RPMI7951 (cell line): ENCODE measurements at regions not wholly inside any gene's neighbourhood (a gene's known extent, or its start where the extent isn't known, plus 50 kb on each side); places are given as distances from the start of the nearest gene placed in this dataset.
A peak's percentile ranks its signal among the peaks of the same experiment; 100 is the strongest.

Experiments used
- DNase-seq: peaks from one replicate; pipeline ENCODE4 v3.0.0-alpha.2; 2012; ENCODE audit warnings: low read depth

DNA sequence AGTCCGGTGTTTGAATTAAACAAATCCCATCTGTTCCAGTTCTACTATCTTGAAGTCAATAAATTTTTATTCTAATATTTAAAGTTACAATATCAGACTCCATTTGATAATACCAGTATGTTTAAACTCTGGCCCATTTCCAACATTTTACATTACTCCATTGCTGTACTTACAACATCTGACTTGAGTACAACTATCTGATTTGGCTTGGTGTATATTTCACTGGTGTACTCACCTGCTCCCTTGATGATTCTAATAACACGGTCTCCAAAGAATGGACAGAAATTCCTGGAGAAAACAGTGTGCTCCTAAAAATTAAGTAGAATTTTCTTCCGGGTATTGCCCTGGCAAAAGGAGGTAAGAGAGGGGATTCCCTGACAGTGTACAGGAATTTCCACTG is 680.5 kb upstream of the ADAMTS5 start:
- no peak for DNase-seq

DNA sequence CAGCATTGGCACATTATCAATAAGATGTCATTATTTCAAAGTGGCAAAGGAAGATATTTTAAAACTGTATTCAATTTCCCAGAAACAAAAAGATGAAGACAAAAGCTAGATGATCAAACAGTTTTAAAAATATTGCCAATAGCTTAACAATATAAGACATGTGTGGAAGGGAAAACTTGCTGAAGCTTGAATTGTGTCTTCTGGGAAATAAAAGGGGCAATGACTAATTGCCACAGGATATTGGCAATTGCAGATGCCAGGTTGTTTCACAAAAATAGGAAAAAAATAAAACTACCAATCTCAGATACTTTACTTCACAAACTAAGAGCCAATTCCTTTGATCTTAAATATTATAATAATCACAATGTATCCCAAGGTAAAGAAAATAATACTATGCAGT is 679.8 kb upstream of the ADAMTS5 start:
- DNase-seq = no peak

DNA sequence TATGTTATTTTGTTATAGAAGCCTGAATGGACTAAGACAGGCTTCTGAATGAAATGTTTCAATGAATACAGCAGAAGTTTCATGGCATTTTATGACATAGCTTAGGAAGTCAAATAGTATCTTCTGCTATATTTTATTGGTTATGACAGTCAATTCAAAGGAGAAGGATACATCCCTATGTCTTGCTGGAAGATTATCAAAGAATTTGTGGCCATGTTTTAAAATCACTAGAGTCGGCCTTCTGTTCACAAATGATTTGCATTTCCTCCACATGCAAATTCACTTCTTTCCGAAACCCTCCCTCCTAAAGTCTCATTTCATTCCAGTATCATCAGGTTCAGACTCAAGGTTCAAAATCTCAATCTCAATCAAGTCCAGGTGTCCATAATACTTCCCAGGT is 679.2 kb upstream of the ADAMTS5 start:
- no peak for DNase-seq

DNA sequence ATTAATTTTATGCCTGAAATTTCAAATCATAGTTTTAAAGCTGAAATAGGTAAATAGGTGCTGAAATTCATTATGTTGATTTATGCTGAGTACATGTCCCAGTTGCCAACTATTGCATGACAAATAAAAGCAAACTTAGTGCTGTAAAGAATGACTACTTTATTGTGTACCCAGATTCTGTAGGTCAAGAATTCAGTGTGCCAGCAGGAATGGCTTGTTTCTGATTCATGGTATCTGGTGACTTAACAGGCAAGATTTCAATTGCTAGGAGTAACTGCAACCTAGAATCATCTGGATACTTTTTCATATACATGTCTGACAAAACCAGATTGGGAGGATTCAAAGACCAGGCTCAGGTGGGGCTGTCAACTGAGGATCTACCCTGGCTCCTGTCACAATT is 678.4 kb upstream of the ADAMTS5 start:
- peak; percentile 1 for DNase-seq

DNA sequence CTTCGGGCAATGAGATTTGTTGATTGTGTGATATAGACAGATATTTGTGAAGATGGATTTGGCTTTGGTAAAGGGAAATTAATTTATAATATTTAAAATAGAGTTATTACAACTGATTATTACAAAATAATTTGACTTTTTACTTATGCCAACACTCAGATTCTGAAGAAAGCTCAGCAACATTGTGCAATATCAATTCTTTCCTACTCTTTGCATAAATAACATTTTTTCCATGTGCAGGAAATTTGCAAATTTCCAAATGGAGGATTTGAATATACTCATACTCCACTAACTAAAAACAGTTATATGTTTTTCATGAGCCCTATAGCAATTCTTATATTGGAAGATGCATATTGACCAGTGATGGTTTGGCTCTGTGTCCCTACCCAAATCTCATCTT is 676.4 kb upstream of the ADAMTS5 start:
- DNase-seq = no peak

DNA sequence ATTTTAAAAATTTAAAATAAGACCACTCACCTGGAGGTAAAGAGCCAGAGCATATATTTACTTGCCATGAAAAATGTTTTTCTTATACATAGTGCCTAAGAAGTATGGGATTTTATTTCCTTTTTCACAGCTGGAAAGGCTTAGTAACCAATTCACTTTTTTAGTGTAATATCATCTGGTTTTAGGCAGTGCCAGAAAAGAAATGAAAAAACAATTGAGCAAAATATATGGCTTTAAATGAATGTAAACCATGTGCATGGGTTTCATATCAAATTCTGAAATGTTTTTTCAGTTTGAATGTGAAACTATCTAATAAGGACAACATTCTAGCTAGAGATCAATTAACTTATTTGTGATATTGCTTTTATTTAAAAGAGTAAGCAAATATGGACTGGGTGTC is 672.4 kb upstream of the ADAMTS5 start:
- DNase-seq = no peak

DNA sequence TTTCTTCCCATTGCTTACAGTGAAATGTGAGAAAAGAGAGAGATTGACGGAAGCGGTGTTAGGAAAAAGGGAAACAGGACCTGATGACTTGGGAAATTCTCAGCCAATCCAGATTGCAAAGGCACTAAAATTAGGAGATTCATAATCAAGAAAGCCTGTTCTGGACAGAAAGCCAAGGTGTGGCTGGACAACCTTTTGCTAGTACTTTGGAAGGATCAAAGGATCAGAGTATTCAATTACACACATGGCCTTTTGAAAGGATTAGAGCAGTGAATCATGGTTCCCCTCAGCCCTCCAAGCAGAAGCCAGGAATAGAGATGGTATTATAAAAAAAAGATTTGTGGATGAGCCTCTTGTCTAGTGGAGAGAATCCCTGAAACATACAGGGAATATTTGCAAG is 669.8 kb upstream of the ADAMTS5 start:
- no peak for DNase-seq

DNA sequence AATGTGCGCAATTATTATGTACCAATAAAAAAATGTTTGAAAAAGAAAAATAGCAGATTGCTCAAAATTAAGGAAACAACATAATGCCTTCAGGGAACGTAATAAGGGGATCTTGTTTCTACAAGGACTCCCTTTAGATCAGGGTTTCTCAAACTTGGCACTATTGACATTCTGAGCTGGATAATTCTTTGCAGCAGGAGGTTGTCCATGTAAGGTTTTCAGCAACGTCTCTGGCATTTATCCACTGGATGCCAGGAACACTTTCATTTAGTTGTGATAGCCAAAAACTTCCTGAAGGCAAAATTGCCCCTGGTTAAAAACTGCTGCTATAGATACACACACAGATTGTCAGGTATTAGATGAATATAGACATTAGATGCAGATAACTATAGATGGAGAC is 666.7 kb upstream of the ADAMTS5 start:
- DNase-seq = no peak

DNA sequence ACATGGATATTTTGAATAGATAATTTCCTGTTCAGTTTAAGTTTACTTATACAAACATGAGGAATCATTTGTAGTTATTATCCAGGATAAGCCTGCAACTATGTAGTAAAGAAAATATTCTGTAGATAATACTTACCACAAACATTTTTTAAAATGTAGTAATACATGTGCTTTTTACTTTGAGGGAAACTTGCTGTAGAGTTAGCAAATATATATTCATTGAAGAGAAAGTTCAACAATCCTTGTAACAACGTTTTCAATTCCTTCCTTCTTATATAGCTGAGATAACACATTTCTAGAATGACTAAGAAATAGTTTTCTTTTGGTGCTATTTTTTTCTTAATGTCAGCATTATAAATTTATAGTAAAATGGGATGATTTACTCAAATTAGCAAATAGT is 664.6 kb upstream of the ADAMTS5 start:
- no peak for DNase-seq

DNA sequence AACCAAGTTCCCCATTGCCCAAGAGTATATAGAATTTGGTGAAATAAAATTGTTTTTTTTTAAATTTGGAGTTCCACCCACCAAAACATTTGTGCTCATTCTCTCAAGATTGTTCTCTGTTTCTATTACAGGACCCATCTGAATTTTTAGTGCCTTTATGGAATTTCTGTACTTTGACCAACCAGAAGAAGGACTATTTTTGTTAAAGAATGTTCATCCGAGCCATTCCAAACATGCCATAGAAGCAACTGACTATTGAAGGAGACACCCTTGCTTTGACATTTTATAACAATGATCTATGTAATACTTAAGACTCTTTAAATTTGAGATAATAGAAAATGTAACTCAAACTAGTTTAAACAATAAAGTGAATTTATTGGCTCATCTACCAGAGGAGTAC is 655.7 kb upstream of the ADAMTS5 start:
- no peak for DNase-seq

DNA sequence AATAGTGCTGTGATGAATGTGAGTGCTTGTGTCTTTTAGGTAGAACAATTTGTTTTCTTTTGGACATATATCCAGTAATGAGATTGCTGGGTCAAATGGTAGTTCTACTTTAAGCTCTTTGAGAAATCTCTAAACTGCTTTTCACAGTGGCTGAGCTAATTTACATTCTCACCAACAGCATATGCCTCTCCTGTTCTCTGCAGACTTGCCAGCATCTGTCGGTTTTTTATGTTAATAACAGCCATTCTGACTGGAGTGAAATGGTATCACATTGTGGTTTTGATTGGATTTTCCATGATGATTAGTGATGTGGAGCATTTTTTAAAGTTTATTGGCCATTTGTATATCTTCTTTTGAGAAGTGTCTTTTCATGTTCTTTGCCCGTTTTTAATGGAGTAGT is 647.3 kb upstream of the ADAMTS5 start:
- no peak for DNase-seq

DNA sequence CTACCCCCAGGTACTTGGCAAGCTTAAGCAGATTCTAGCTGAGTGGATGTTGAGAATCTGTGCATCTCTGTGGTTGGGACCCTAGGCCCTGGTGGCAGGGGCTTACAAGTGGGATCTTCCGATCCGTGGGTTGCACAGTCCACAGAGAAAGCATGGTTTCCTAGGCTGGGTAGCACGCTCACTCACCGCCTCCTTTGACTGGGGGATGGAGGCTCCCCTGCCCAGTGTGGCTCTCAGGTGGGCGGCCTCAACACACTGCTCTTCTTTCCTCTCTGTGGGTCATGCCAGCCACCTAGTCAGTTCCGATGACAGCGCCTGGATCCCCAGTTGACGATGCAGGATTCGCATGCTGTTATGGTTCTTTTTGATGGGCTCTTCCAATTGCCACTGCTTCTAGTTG is 639.5 kb upstream of the ADAMTS5 start:
- DNase-seq = no peak

DNA sequence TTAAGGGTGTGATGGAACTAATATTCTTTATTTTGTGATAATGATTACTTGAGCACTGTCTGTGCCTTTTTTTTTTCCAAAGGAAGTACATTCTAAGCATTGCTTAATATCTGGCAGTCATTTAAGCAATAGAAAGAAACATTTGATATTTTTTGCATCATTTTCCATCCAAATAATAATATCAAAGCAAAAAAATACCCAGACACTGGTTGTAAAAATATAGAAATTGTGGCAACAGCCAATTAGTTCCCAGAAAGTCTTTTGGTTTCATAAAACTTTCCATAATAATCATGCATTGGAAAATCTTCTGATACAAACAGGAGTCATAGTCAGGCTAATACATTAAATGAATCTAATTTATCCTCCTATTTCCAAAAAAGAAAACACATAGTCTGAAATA is 629.3 kb upstream of the ADAMTS5 start:
- DNase-seq = no peak

DNA sequence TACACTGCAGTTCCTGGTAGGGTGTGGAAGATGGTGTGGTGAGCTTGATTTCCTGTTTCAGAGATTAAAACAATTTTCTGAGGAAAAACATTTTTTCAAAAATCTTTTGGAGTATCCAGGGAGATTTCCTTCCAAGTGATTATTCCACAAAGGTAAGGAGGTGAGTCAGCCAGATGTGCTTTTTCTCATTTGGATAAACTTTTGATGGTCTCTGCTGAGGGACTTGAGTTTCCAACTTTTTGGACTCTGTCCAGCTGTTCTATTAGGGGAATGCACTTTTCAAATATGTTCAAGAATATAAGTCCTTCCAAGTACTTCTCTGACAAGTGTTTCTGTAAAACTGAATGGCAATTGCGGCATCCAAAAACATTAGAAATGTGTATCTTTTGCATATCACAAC is 628.8 kb upstream of the ADAMTS5 start:
- no peak for DNase-seq

DNA sequence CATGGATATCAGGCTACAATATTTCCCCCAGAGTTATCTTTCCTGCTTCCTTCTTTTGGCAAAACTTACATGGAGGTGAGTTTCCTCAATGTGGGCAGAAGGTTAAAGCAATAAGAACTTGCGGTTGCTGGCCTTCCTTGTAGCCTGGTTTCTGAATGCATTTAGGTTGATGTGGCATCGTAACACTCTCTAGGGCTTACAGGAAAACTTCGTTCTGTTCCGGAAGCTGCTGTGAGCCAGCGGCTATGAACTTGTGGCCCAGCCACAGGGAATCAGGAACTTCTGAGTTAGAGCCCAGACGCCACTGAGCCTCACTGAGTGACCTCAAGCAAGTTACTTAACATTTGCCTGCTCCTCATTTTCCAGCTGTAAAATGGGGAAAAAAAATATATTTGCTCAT is 623.4 kb upstream of the ADAMTS5 start:
- DNase-seq = peak; percentile 96

DNA sequence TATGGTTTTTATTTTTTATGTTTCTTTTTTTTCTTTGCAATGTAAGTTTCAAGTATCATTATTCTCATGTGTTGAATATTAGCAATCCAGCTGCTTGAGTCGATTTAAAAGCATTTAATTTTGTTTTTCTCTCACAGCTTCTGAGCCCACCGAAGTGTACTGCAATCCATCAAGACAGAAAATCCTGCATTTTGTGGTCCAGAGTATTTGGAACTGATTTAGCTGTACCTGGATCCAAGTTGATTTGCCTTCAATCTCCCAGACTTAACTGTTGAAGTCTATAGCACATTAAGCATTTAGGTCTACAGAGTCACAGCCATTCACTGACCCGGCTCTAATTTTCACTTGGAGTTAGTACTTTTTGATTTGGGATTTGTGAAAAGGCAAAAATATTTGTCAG is 622.9 kb upstream of the ADAMTS5 start:
- no peak for DNase-seq

DNA sequence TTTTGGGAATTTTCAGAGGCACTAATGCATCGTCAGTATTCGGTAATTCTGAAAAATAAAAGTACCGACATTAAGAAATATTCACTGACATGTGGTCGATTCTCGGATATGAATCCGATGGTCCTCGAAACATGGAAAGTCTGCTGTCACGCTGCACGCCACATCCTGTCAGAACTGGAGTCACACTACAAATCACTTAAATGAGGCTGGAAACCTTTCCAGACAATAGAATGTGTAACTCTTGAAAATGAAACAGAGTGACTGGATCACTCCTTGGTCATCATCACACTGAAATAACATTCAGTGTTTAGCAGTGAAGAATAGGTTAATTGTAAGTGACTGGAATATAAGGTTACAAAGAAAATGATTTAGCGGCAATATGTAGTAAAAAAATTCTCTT is 620.1 kb upstream of the ADAMTS5 start:
- DNase-seq = peak; percentile 74

DNA sequence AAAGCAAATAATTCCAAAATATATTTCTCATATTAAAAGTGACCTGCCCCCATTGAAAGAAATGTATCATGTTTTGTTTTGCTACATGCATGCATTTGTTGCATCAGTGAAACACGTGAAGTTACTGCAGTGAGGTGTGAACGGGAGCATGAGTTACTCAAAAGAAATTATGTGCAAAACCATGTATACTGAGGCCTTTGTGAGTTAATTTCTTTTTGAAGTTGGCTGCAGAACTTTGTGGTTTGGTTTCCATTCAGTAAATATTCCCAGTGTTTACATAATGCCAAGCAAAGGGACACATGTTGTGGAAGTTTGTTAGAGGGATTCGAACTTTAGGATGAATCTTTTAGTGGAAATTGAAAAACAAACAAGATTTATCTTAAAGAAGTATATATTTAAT is 619.4 kb upstream of the ADAMTS5 start:
- DNase-seq = peak; percentile 57

DNA sequence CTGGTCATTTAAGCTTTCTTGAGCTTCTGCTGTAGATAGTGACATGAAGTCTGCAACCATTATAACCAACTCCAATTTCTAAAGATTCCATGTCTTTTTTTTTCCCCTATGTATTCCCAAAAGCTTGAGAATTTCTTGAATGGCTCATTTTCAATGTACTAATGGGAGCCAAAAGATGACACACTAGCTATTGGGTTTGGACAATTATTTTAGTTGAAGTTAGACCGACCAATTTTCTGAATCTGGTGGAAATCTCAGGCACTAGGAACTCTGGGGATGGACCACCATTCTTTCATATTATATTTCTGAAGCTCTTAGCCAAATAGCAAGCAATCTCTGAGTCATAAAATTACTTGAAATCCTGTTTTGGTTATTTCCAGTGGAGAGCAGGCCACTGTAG is 617.4 kb upstream of the ADAMTS5 start:
- DNase-seq = no peak

DNA sequence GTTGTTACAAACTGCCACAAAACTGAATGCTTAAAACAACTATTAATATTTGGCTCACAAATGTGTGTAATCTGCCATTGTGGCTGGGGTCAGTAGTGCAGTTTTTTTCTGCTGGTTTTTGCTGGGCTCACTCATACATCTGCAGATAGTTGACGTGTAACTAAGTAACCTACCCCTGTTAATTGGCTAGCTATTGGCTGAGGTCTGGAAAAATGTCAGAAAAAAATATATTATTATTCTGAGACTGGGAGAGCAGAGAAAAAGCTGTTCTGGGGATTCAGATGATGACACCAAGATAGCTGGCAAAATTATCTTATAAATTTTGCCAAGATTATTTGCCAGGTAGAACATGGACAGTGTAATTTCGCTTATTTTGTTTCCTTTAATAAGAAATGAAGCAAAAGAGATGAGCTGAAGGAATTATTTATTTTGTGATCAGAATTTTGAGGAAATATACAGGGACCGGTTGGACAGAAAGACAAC is 616.1 kb upstream of the ADAMTS5 start:
- peak; percentile 13 for DNase-seq

DNA sequence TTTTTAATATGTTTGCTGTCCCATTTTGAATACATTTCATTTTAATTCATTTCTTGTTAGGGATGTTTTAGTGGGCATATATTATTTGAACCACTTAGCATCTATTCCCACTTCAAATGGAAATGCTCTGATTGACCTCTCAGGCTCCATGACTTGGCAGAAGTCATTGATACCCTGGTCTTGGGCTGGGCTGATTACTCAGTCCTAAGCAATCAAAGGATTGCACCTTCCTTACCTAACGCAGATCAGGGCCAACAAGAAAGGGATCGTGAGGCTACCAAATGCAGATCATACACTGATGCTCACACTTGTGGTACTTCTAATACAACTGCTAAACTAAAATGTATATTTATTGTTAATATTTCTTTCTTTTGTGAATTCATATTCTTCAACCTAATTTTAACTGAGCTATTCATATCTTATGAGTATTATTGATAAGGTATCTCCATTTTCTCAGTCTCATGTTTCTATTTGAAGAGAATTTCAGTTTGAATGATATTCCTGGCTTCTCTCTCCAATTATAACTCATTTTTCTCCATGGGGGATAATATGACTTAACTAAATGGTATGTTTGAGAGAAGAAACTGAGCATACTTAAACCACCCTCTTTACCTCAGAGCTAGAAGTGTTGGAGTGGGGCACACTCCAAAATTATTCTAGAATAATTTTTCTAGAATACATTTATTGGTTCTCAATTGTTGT is 615.5 kb upstream of the ADAMTS5 start:
- DNase-seq = no peak

DNA sequence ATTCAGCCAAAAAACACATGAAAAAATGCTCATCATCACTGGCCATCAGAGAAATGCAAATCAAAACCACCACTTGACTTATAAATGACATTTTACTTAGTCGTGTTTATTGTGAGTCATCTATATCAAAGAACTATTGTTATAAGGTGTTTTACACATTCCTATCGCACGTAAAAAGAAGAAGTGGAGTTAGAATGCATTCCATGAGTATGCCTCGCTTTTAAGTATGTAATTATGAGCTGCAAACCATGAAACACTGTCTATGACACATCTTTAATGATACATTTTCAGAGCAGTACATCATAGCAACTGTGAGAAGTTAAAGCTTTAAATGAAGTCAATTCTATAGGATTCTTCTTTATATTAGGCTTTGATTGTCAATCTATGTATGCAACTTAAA is 614.3 kb upstream of the ADAMTS5 start:
- peak; percentile 53 for DNase-seq

DNA sequence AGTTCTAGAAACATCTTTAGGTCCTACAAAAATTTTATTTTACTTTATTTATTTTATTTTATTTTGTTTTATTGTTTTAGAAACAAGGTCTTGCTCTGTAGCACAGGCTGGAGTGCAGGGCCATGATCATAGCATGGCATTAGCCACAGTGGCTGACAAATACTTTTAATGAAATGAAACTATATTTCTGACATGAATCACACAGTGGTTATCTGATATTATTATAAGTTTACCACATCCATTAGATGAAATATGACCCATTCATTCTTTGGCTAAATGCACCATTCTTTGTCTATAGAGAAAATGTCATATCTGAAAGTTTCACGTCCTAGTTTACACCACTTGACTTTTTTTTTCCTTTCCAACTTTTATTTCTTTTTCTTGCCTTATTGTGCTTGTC is 613.4 kb upstream of the ADAMTS5 start:
- DNase-seq = peak; percentile 20

DNA sequence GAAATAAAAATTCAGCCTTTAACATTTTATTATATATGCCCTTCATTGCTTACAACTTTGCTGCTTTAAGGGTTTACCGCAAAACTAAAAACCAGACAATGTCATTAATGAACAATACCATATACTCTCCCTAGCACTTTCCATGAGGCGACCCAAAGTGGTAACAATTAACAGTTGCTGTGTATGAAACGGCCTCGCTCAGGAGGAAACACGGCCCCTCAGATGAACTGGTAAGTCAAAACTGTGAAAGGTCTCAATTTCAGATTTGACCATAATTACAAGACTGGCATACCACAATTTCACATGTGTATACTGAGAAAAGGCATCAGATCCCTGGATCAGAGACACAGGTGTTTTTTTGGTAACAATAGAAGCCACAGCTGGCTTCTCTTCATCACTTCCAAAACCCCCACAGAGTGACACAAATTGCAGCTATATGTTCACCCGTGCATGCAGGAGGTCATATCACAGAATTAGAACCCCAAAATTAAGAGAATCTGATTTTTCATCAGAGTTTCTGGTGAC is 611.9 kb upstream of the ADAMTS5 start:
- DNase-seq = no peak
